ENCODE measurements at regions not wholly inside any gene's neighbourhood (a gene's known extent, or its start where the extent isn't known, plus 50 kb on each side); places are given as distances from the start of the nearest gene placed in this dataset.
"Not testable (repeated sequence)": the region's sequence is repeated elsewhere in the genome, so short reads cannot be mapped to it uniquely, and the experiment has no call there.

DNA sequence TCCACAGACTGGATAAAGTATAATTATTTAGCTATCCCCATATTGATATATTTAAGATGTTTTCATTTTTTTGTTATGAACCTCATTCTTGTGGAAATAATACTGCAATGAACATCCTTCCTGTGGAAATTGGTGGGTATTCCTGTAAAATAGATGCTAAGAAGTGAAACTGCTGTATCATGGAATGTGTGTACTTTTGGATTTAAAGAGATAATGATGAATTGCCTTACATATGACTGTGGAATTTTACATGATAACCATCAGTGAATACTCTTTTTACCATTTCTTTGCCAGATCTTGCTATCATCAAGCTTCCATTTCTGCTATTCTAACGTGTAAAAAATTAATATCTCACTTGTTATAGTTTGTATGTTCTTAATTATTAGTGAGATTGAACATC lies 847.9 kb downstream of the EFNA5 start:
- Mint-ChIP-seq H3K27me3 (no peaks in the 10 kb centered on the region), H3K4me1 (no peaks in the 10 kb centered on the region), H3K4me3 (no peak overlapping the region), H3K36me3 (no peaks in the 10 kb centered on the region), H3K9me3 (no peaks in the 10 kb centered on the region), H3K27ac (no peak overlapping the region)

DNA sequence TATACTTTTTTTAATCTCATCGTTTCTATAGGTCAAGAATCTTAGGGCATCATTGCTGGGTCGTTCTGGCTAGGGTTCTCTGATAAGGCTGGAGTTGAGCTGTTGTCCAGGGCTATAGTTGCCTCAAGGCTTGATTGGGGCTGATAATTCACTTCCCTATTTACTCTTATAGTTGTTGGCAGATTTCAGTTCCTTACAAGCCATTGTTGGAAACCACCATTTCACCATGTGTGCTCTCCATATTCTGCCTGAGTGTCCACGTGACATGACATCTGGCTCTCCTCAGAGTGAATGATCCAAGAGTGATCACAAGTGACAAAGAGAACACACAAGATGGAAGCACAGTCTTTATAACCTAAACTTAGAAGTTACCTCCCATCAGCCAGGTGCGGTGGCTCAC lies 852.2 kb downstream of the EFNA5 start:
- no peaks in the 10 kb centered on the region for H3K36me3 Mint-ChIP-seq
- no peaks in the 10 kb centered on the region for H3K9me3 Mint-ChIP-seq
- H3K27ac Mint-ChIP-seq = no peak overlapping the region
- H3K4me3 Mint-ChIP-seq = no peak overlapping the region
- H3K27me3 Mint-ChIP-seq = no peaks in the 10 kb centered on the region
- no peaks in the 10 kb centered on the region for H3K4me1 Mint-ChIP-seq

DNA sequence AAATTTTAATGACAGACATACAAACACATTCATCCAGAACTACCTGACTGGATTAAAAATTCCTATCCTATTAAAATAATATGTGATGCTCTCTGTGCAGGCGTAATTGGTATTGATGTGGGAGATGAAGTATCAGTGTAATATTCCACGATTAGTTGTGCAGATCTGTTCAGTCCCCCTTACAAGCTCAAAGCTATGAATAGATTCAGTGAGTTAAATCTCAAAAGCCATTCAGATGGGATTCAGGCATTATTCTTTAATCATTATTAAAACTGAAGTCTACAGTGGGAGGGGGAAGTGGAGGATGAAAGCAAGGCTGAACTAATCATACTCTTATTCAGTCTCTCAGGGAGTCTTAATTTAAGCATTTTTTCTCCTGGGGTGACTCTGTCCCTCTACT lies 855.8 kb downstream of the EFNA5 start:
- no peak overlapping the region for H3K27ac Mint-ChIP-seq
- no peaks in the 10 kb centered on the region for H3K4me1 Mint-ChIP-seq
- peaks cover 4% of the 10 kb centered on the region for H3K9me3 Mint-ChIP-seq
- H3K36me3 Mint-ChIP-seq = no peaks in the 10 kb centered on the region
- H3K4me3 Mint-ChIP-seq = no peak overlapping the region
- no peaks in the 10 kb centered on the region for H3K27me3 Mint-ChIP-seq

DNA sequence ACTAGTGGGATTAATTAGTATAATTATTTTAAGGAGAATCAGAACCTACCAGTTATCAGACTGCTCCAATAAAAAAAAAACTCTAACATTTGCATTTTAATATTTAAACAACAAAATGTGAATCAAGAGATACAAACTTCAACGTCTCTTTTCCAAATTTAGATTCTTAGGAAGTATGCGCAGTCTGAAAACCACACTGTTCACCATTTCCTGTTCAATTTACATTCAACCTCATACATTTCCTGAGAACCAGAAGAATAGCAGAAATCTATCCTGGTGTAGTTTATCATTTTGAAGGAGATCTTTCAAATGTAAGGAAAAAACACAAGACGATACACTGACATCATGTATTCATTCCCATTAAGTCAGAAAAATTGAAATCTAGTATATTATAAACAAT lies 869.2 kb downstream of the EFNA5 start:
- H3K9me3 Mint-ChIP-seq = no peaks in the 10 kb centered on the region
- no peaks in the 10 kb centered on the region for H3K4me1 Mint-ChIP-seq

DNA sequence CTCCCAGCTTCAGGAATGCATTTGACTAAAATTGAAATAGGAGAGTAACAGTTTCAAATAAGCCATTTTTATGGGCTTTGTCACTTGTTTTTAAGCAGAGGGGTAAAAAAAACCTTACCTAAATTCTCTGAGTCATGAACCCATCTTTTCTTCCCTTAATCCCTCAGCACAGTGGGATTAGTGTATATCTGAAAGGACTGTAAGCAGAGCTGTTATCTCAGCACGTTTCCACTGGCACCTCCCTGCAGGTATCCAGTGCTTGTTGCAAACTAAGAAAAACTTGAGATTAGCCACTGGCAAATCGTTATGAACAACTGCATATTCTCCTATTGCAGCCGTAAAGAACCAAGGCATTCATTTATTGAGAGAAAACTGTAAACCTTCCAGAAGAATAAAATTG lies 872.7 kb downstream of the EFNA5 start:
- Mint-ChIP-seq H3K4me1 (no peaks in the 10 kb centered on the region), H3K27me3 (no peaks in the 10 kb centered on the region)

More for the DNA sequence above, 869.2 kb downstream of the EFNA5 start:
- H3K27ac Mint-ChIP-seq = no peak overlapping the region
- no peak overlapping the region for H3K4me3 Mint-ChIP-seq
- H3K36me3 Mint-ChIP-seq = no peaks in the 10 kb centered on the region
- H3K27me3 Mint-ChIP-seq = no peaks in the 10 kb centered on the region

DNA sequence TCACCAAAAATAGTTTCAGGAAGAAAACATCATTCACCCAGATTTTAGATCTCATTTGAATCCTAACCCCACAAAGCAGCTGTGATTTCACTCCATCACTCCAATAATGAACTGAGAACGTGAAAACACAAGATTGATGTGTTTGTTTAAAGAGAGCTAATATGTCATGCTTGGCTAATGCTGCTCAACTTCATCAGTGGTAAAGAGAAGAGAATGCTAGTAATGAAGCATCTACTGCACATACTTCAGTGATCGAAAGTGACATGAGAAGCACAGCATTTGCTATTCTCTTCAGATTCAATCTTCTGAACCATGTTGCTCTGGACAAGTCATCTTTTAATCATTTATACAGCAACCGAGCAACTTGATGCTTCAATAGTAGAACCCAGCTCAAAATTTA lies 874.7 kb downstream of the EFNA5 start:
- H3K4me1 Mint-ChIP-seq = no peaks in the 10 kb centered on the region
- no peak overlapping the region for H3K27ac Mint-ChIP-seq
- no peaks in the 10 kb centered on the region for H3K27me3 Mint-ChIP-seq
- no peaks in the 10 kb centered on the region for H3K9me3 Mint-ChIP-seq
- no peak overlapping the region for H3K4me3 Mint-ChIP-seq
- no peaks in the 10 kb centered on the region for H3K36me3 Mint-ChIP-seq

More for the DNA sequence above, 872.7 kb downstream of the EFNA5 start:
- H3K4me3 Mint-ChIP-seq = no peak overlapping the region
- H3K27ac Mint-ChIP-seq = no peak overlapping the region
- H3K9me3 Mint-ChIP-seq = no peaks in the 10 kb centered on the region
- H3K36me3 Mint-ChIP-seq = no peaks in the 10 kb centered on the region

DNA sequence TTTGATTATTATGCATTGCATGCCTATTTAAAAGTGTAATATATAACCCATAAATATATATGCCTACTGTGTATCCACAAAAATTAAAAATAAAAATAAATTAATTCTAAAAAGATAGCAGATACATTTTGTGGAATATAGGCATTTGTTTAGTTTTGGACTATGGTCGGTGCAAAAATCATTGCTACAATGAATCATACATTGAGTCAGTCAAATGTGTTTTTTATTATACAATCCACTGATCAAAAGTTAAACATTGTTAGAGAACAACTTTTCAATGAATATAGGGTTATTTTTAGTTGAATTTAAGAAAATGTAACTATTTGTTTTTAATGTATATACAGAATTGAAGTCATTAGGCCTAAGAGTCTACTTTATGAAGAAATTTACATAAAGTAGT lies 885.9 kb downstream of the EFNA5 start:
- no peak overlapping the region for H3K27ac Mint-ChIP-seq
- H3K4me3 Mint-ChIP-seq = no peak overlapping the region
- H3K36me3 Mint-ChIP-seq = no peaks in the 10 kb centered on the region
- H3K9me3 Mint-ChIP-seq = peaks cover 12% of the 10 kb centered on the region
- H3K27me3 Mint-ChIP-seq = no peaks in the 10 kb centered on the region
- no peaks in the 10 kb centered on the region for H3K4me1 Mint-ChIP-seq

DNA sequence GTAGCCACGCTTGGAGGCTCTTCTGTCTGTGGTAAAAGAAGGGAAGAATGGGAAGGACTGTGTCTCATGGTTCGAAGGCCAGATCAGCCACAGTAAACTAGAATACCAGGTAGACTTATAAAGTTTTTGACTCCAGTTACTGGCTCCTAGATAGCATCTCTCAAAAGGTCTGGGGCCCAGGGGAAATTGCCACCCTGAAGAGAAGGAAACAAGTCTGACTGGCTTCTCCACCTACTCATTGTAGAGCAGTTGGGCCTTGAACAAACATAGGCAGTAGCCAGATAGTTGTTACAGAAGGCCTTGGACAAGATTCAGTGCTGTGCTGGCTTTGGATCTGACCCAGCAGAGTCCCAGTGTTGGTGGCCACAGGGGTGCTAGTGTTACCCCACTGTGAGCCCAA lies 890.4 kb downstream of the EFNA5 start:
- H3K4me3 Mint-ChIP-seq = no peak overlapping the region
- H3K4me1 Mint-ChIP-seq = no peaks in the 10 kb centered on the region
- H3K36me3 Mint-ChIP-seq = no peaks in the 10 kb centered on the region
- H3K9me3 Mint-ChIP-seq = peaks cover 12% of the 10 kb centered on the region
- no peak overlapping the region for H3K27ac Mint-ChIP-seq
- no peaks in the 10 kb centered on the region for H3K27me3 Mint-ChIP-seq

DNA sequence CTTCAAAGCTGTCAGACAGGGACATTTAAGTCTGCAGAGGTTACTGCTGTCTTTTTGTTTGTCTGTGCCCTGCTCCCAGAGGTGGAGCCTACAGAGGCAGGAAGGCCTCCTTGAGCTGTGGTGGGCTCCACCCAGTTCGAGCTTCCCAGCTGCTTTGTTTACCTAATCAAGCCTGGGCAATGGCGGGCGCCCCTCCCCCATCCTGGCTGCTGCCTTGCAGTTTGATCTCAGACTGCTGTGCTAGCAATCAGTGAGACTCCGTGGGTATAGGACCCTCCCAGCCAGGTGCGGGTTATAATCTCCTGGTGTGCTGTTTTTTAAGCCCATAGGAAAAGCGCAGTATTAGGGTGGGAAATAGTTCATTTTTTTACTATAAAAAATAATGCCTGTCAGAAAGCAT lies 894.2 kb downstream of the EFNA5 start:
- H3K9me3 Mint-ChIP-seq, H3K36me3 Mint-ChIP-seq, H3K4me1 Mint-ChIP-seq, H3K4me3 Mint-ChIP-seq, H3K27me3 Mint-ChIP-seq, H3K27ac Mint-ChIP-seq: not testable (repeated sequence)

DNA sequence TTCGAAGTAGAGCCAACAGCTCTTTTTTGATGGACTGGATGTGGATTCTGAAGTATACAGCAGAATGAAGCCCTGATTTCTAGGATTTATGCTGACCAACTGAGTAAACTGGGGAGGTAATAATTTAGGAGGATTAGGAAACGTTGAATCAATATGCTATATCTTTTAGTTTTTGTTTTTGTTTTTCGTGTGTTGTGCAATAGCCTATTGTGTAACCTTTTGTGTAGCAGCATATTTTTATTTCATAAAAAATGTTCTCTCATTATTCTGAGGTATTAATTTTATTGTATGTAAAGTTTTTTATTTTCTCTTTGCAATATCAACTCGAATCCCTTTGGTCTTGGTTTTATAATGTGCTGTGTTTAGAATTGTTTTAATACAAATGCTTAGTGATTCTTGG lies 902.3 kb downstream of the EFNA5 start:
- no peak overlapping the region for H3K4me3 Mint-ChIP-seq
- H3K27me3 Mint-ChIP-seq = no peaks in the 10 kb centered on the region
- H3K9me3 Mint-ChIP-seq = no peaks in the 10 kb centered on the region
- no peaks in the 10 kb centered on the region for H3K36me3 Mint-ChIP-seq
- H3K4me1 Mint-ChIP-seq = no peaks in the 10 kb centered on the region
- no peak overlapping the region for H3K27ac Mint-ChIP-seq

DNA sequence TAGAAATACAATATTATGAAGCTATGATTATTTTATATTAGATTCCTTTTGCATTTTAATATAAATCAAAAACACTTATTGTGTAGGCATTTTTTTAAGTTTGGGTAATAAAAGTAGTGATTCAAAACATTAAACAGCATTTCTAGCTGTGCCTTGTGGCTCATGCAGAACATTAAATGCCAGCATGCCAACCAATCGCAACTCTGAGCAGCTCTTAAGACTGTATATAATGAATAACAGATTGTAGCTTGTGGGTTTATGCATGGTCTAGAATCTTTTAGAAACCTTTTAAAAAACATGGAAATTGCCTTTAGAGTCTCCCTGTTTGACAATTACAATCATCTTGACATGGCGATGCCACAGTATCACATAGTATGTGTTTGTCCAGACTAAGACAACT lies 903.8 kb downstream of the EFNA5 start:
- H3K4me1 Mint-ChIP-seq = no peaks in the 10 kb centered on the region
- no peak overlapping the region for H3K27ac Mint-ChIP-seq
- H3K36me3 Mint-ChIP-seq = no peaks in the 10 kb centered on the region
- H3K4me3 Mint-ChIP-seq = no peak overlapping the region
- H3K9me3 Mint-ChIP-seq = no peaks in the 10 kb centered on the region
- no peaks in the 10 kb centered on the region for H3K27me3 Mint-ChIP-seq

DNA sequence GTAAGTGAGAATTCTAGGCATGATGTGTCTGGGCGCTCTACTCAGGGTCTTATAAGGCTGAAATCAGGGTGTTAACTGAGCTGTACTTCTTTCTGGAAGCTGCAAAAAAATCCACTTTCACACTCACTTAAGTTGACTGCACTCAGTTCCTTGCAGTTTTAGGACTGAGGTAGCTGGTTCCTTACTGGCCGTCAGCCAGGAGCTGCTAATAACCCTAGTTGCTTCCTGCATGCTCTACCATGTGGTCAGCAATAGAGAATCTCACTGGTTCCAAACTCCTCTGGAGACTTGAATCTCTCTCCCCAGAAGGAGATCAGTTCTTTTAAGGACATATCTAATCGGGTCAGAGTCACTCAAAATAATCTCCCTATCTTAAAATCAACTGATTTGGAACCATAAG lies 911.2 kb downstream of the EFNA5 start:
- no peak overlapping the region for H3K4me3 Mint-ChIP-seq
- H3K36me3 Mint-ChIP-seq = no peaks in the 10 kb centered on the region
- no peak overlapping the region for H3K27ac Mint-ChIP-seq
- H3K4me1 Mint-ChIP-seq = no peaks in the 10 kb centered on the region
- no peaks in the 10 kb centered on the region for H3K27me3 Mint-ChIP-seq
- peaks cover 3% of the 10 kb centered on the region for H3K9me3 Mint-ChIP-seq

DNA sequence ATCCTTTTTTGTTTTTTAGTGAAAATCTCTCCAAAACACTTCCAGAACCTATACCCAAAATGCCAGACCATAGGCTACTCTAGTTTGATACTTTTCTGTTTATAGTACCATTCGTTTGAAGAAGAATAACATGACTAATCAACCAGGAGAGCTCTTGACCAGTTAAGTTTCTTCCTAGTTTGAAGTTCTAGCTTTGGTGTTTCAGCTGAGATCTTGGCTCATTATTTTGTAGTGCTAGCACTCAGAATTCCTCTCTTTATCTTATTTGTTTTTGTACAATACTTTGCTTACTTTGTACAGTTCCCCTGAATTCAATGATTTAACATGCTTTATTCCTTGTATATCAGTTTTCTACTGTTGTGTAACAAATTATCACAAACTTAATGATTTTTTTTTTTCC lies 911.6 kb downstream of the EFNA5 start:
- no peak overlapping the region for H3K27ac Mint-ChIP-seq
- no peaks in the 10 kb centered on the region for H3K4me1 Mint-ChIP-seq
- no peaks in the 10 kb centered on the region for H3K27me3 Mint-ChIP-seq
- H3K9me3 Mint-ChIP-seq = peaks cover 3% of the 10 kb centered on the region
- H3K36me3 Mint-ChIP-seq = no peaks in the 10 kb centered on the region
- H3K4me3 Mint-ChIP-seq = no peak overlapping the region

DNA sequence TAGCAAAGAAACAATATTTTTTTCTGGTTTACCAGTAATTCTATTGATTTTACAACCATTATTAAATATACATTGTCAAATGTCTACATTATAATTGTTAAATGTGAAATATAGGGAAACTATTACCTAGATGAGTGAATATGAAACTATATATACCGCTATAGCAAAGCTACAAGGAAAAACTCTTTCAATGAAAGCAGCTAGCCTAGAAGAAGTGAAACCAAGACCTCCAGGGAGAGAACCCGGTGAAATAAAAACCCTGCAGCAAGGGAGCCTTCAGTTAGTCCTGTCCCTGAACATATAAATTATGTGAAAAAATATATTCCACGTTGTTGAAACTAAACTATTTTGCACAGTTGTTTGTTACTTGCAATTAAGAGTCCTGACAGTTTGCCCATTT lies 913.1 kb downstream of the EFNA5 start:
- H3K27me3 Mint-ChIP-seq = no peaks in the 10 kb centered on the region
- H3K27ac Mint-ChIP-seq = no peak overlapping the region

DNA sequence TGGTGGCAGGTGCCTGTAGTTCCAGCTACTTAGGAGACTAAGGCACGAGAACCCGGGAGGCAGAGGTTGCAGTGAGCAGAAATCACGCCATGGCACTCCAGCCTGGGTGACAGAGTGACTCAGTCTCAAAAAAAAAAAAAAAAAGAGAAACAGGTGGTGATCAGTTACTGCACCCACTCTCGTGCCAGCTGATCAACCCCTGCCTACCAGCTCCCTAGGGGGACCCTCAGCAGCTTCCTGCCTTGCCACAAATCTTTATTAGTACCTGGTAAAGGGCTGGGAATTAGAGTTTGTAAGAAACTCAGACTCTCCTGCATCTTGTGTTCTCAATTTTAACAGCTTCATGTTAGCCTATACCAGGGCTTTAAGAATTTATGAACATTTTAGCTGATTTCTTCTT lies 914.9 kb downstream of the EFNA5 start:
- Mint-ChIP-seq H3K27me3 (no peaks in the 10 kb centered on the region), H3K27ac (no peak overlapping the region), H3K4me3 (no peak overlapping the region), H3K36me3 (no peaks in the 10 kb centered on the region), H3K4me1 (no peaks in the 10 kb centered on the region), H3K9me3 (no peaks in the 10 kb centered on the region)

More for the DNA sequence above, 913.1 kb downstream of the EFNA5 start:
- H3K36me3 Mint-ChIP-seq = no peaks in the 10 kb centered on the region
- no peak overlapping the region for H3K4me3 Mint-ChIP-seq
- peaks cover 3% of the 10 kb centered on the region for H3K9me3 Mint-ChIP-seq
- H3K4me1 Mint-ChIP-seq = no peaks in the 10 kb centered on the region

DNA sequence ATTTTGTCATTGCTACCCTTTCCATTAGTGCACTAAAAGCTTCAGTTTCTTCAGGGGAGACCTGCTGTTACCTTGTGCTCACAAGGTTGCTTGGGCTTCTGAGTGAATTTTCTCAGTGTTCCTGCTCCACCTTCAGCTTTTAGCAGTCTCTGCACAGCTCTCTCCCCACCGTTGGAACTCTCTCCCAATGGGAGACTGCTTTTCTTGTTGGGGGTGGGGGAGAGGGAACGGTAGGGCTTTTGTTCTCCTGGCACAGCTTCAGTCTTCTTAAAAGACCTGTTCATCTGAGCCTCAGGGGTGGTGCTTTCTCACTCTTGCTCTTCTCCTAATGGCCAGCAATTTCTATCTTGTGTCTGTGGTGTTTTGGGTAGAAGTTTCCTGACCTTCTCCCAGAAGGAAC lies 915.7 kb downstream of the EFNA5 start:
- H3K4me3 Mint-ChIP-seq = no peak overlapping the region
- no peaks in the 10 kb centered on the region for H3K27me3 Mint-ChIP-seq
- H3K36me3 Mint-ChIP-seq = no peaks in the 10 kb centered on the region
- H3K9me3 Mint-ChIP-seq = no peaks in the 10 kb centered on the region
- H3K4me1 Mint-ChIP-seq = no peaks in the 10 kb centered on the region
- H3K27ac Mint-ChIP-seq = no peak overlapping the region

DNA sequence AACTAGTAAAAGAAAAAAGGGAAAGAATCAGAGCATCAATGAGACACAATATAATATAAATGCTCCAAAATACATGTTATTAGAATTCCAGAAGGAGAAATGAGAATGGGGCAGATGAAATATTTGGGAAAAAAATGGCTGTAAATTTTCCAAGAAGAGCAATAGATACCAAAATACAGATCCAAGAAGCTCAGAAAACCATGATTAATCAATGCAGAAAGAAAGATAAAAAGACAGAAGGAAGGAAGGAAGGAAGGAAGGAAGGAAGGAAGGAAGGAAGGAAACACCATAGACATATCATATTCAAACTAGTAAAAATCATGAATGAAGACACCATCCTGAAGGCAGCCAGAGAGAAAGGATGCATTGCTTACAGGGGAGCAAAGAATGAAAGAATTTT lies 920.9 kb downstream of the EFNA5 start:
- Mint-ChIP-seq H3K9me3 (no peaks in the 10 kb centered on the region), H3K27me3 (no peaks in the 10 kb centered on the region), H3K27ac (no peak overlapping the region), H3K4me3 (no peak overlapping the region), H3K36me3 (no peaks in the 10 kb centered on the region), H3K4me1 (no peaks in the 10 kb centered on the region)

DNA sequence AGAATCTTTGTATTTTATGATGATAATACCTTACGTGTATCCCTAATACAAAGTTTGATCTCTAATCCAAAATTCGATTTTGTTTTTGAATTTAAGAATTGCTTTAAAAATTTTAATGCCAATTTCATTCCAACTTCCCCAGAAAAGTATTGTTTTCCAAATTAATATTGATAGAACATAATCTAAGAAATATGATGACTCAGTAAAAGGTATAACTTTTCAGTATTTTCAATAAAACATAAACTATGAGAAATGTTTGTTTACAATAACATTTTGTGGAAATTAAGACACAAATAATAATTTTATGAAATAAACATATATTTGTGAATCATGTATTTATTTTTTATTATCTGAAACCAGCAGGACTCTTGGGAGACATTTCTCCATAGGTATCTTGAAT lies 931.6 kb downstream of the EFNA5 start:
- Mint-ChIP-seq H3K36me3 (no peaks in the 10 kb centered on the region), H3K4me1 (no peaks in the 10 kb centered on the region), H3K9me3 (peaks cover 15% of the 10 kb centered on the region), H3K27ac (no peak overlapping the region), H3K27me3 (no peaks in the 10 kb centered on the region), H3K4me3 (no peak overlapping the region)

Data from activated naive CD4-positive, alpha-beta T cell treated with anti-CD3 and anti-CD28 coated beads, Interleukin-2, amount 50 U/mL, for 24 hours (primary cell).